ENCODE measurements at regions not wholly inside any gene's neighbourhood (a gene's known extent, or its start where the extent isn't known, plus 50 kb on each side); places are given as distances from the start of the nearest gene placed in this dataset.
A peak's percentile ranks its signal among the peaks of the same experiment; 100 is the strongest.

- Histone ChIP-seq H3K36me3 (replicated peaks in 1 of 2; ENCODE audit: control insufficient read depth in 1 of 2, insufficient read depth in 2 of 2, low read length in 1 of 2) (no peaks in the 10 kb centered on the region), H3K9ac (no peak overlapping the region), H4K20me1 (ENCODE audit: insufficient read depth) (no peaks in the 10 kb centered on the region), H3F3A (replicated peaks; ENCODE audit: insufficient read depth) (no peaks in the 10 kb centered on the region), H3K4me1 (ENCODE audit: control insufficient read depth in 1 of 2, insufficient read depth in 2 of 2, low read depth in 1 of 2, low read length in 1 of 2) (peaks cover 0 to under 1% of the 10 kb centered on the region in 2 experiments; a peak in 3 of 4 replicates), H3K27ac (ENCODE audit: low read depth in 2 of 2, low read length in 1 of 2) (peak overlapping the region in 1 of 2 experiments; percentile 77; a peak in 2 of 4 replicates), H3K4me3 (ENCODE audit: low read depth in 2 of 2, low read length in 1 of 2) (no peak overlapping the region), H3K79me2 (ENCODE audit: insufficient read depth) (no peaks in the 10 kb centered on the region), H3K9me2 (no peaks in the 10 kb centered on the region), H3K9me3 (no peaks in the 10 kb centered on the region), H2AFZ (ENCODE audit: low read depth) (no peak overlapping the region), H3K4me2 (no peak overlapping the region), H3K27me3 (ENCODE audit: insufficient read depth) (no peaks in the 10 kb centered on the region)
- TF ChIP-seq CHD2 (IDR thresholded peaks at IDR 0.05; ENCODE audit: low read length, partially characterized antibody) (no peak), GABPA (IDR thresholded peaks at IDR 0.05; ENCODE audit: low read depth) (no peak), MAX (IDR thresholded peaks at IDR 0.05; ENCODE audit: low read depth) (no peak), MEF2A (IDR thresholded peaks at IDR 0.05; ENCODE audit: borderline replicate concordance, low read depth) (no peak), SMC3 (IDR thresholded peaks at IDR 0.05; ENCODE audit: low read depth, low read length) (no peak), ELF1 (IDR thresholded peaks at IDR 0.05) (no peak), PBX3 (IDR thresholded peaks at IDR 0.05) (no peak), TEAD4 (IDR thresholded peaks at IDR 0.05; ENCODE audit: borderline replicate concordance, insufficient read depth) (no peak), JUND (IDR thresholded peaks at IDR 0.05) (no peak), REST (IDR thresholded peaks at IDR 0.05; ENCODE audit: low read depth, low read length) (no peak), EP300 (IDR thresholded peaks at IDR 0.05; ENCODE audit: borderline replicate concordance in 1 of 2, low read depth in 1 of 2, low read length in 1 of 2) (no peak), TAF1 (IDR thresholded peaks at IDR 0.05; ENCODE audit: borderline replicate concordance, low read depth, low read length) (no peak), NFIC (IDR thresholded peaks at IDR 0.05; ENCODE audit: borderline replicate concordance) (no peak)
- TF ChIP-seq, protein P1, sequence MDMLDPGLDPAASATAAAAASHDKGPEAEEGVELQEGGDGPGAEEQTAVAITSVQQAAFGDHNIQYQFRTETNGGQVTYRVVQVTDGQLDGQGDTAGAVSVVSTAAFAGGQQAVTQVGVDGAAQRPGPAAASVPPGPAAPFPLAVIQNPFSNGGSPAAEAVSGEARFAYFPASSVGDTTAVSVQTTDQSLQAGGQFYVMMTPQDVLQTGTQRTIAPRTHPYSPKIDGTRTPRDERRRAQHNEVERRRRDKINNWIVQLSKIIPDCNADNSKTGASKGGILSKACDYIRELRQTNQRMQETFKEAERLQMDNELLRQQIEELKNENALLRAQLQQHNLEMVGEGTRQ (IDR thresholded peaks at IDR 0.05; ENCODE audit: borderline replicate concordance, low read depth, low read length), result no peak
- TF ChIP-seq, protein P2, sequence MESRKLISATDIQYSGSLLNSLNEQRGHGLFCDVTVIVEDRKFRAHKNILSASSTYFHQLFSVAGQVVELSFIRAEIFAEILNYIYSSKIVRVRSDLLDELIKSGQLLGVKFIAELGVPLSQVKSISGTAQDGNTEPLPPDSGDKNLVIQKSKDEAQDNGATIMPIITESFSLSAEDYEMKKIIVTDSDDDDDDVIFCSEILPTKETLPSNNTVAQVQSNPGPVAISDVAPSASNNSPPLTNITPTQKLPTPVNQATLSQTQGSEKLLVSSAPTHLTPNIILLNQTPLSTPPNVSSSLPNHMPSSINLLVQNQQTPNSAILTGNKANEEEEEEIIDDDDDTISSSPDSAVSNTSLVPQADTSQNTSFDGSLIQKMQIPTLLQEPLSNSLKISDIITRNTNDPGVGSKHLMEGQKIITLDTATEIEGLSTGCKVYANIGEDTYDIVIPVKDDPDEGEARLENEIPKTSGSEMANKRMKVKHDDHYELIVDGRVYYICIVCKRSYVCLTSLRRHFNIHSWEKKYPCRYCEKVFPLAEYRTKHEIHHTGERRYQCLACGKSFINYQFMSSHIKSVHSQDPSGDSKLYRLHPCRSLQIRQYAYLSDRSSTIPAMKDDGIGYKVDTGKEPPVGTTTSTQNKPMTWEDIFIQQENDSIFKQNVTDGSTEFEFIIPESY (IDR thresholded peaks at IDR 0.05; ENCODE audit: borderline replicate concordance, low read depth), result no peak
- ChIA-PET CTCF (interaction anchor here (1.0 kb wide), 1 partner anchor 17 kb away, joined by 3 read pairs; no protein-coding TSS in a partner anchor), POLR2A (interaction anchor here (0.6 kb wide), 1 partner anchor 26 kb away, joined by 5 read pairs; no protein-coding TSS in a partner anchor)
- DNase-seq, result no peak
- 42% methylated on average over 2 of the region's 2 CpGs for WGBS (ENCODE audit: low lambda C conversion rate)
These were observed 186.3 kb upstream of the NUDT4 start for GRCh38 chr12:93191423-93191822.

Data from SK-N-SH (cell line).